K562 (cell line): ENCODE measurements at regions not wholly inside any gene's neighbourhood (a gene's known extent, or its start where the extent isn't known, plus 50 kb on each side); places are given as distances from the start of the nearest gene placed in this dataset.

Source experiments
- ATAC-seq: fragments of 200-7000 bp; cut with Tn5 transposase; 3 replicates; pipeline ENCODE4 v1.9.1; 2020; ENCODE audit warnings: moderate library complexity
- BruUV-seq: library from RNA; stranded (reverse); fragments of 400-500 nt; replicated peaks from 2 replicates; lab custom pipeline; 2021; lab: Mats Ljungman, UMichigan
- CTCF ChIA-PET: fragments of 300-600 bp; formaldehyde crosslinking; extraction: SDS; loops from one replicate; lab custom pipeline; 2021; ENCODE audit warnings: low intra/inter-chr PET ratio; lab: Yijun Ruan, JAX
- POLR2A ChIA-PET: fragments of 300-600, 350-650 bp; sonication (Branson Sonifier 250); formaldehyde crosslinking; extraction: SDS; loops from one replicate; lab custom pipeline; 2021; ENCODE audit warnings: antibody characterized with exemption, inconsistent platforms; lab: Yijun Ruan, JAX
- DNase-seq, 4 experiments: peaks; one replicate each; pipeline versions ENCODE4 v3.0.0 to v3.0.0-alpha.2; 2011 to 2018; ENCODE audit warnings: low spot score in 3 of 4, mixed read lengths in 3 of 4; ENCODE audit errors: extremely low read depth in 1 of 4
- FAIRE-seq: peaks from 2 replicates; lab custom pipeline; 2011; peaks lifted over from hg19 to GRCh38; lab: Jason Lieb, UNC
- H2AFZ ChIP-seq: 2 replicates; pipeline ENCODE4 v1.6.0; 2011; ENCODE audit warnings: low read depth, low read length, control low read depth, inconsistent platforms
- H3K27ac ChIP-seq: fragments of 200-600 bp; 3 replicates; pipeline ENCODE4 v1.8.0; 2011; ENCODE audit warnings: low read depth, mild to moderate bottlenecking, control low read depth, inconsistent platforms, low read length, moderate library complexity, mixed read lengths; ENCODE audit errors: extremely low read depth
- H3K27me3 ChIP-seq, 2 experiments: fragments of 300-600 bp in 1 of 2; 2 replicates in 1 of 2; 3 replicates in 1 of 2; pipeline versions ENCODE4 v1.6.0 to v1.8.0; 2011; ENCODE audit warnings: inconsistent platforms in 2 of 2, low read length in 2 of 2, mild to moderate bottlenecking in 1 of 2, mixed read lengths in 1 of 2, moderate library complexity in 1 of 2; ENCODE audit not compliant: control insufficient read depth in 2 of 2, insufficient read depth in 2 of 2
- H3K36me3 ChIP-seq: fragments of 300-600 bp; 3 replicates; pipeline ENCODE4 v1.8.0; 2011; ENCODE audit warnings: mild to moderate bottlenecking, low read length, inconsistent platforms; ENCODE audit not compliant: control insufficient read depth, insufficient read depth
- H3K4me1 ChIP-seq, 2 experiments: fragments of 200-600 bp in 1 of 2; replicated peaks in 1 of 2; 2 replicates in 1 of 2; 3 replicates in 1 of 2; pipeline versions ENCODE4 v1.5.1 to v1.8.0; 2011; ENCODE audit warnings: inconsistent platforms in 2 of 2, low read length in 2 of 2, mild to moderate bottlenecking in 1 of 2, mixed read lengths in 1 of 2, moderate library complexity in 1 of 2; ENCODE audit not compliant: control insufficient read depth in 2 of 2, insufficient read depth in 2 of 2
- H3K4me2 ChIP-seq: 2 replicates; pipeline ENCODE4 v1.6.1; 2011; ENCODE audit warnings: low read length, control low read depth, inconsistent platforms, mixed read lengths; ENCODE audit not compliant: insufficient read depth
- H3K4me3 ChIP-seq: fragments of 200-600 bp; sonication (generic), shearing (Covaris generic); 2 replicates; pipeline ENCODE4 v1.5.1; 2016; ENCODE audit warnings: control low read depth, inconsistent platforms
- H3K79me2 ChIP-seq: fragments of 200-600 bp; 3 replicates; pipeline ENCODE4 v1.8.0; 2011; ENCODE audit warnings: low read length, inconsistent platforms; ENCODE audit not compliant: control insufficient read depth, insufficient read depth
- H3K9ac ChIP-seq, 2 experiments: 2 replicates each; pipeline versions ENCODE4 v1.6.0 to v1.6.1; 2011; ENCODE audit warnings: low read depth in 2 of 2, low read length in 2 of 2, control low read depth in 1 of 2, inconsistent platforms in 1 of 2, mild to moderate bottlenecking in 1 of 2, mixed read lengths in 1 of 2; ENCODE audit not compliant: insufficient read depth in 1 of 2
- H3K9me1 ChIP-seq: one replicate; pipeline ENCODE4 v1.6.0; 2011; ENCODE audit warnings: inconsistent platforms, mild to moderate bottlenecking, low read length, moderate library complexity; ENCODE audit not compliant: control insufficient read depth, insufficient read depth
- H3K9me3 ChIP-seq: replicated peaks from 2 replicates; pipeline ENCODE4 v1.5.1; 2011; ENCODE audit warnings: low read depth, low read length, inconsistent platforms; ENCODE audit not compliant: control insufficient read depth, insufficient read depth
- H4K20me1 ChIP-seq: replicated peaks from 2 replicates; pipeline ENCODE4 v1.6.1; 2011; ENCODE audit warnings: low read length, inconsistent platforms, mixed read lengths; ENCODE audit not compliant: control insufficient read depth, insufficient read depth
- CHD4 ChIP-seq: fragments of 200-600 bp; sonication (generic); IDR thresholded peaks from 3 replicates; pipeline ENCODE4 v1.6.1; 2012; ENCODE audit warnings: low read depth, mild to moderate bottlenecking, mixed read lengths, low read length, inconsistent platforms; ENCODE audit not compliant: insufficient read depth, insufficient replicate concordance, poor library complexity, severe bottlenecking
- ZNF165 ChIP-seq: fragments of 250-450 bp; sonication (Bioruptor Pico); IDR thresholded peaks from 2 replicates; pipeline ENCODE4 v1.4.0; 2020; ENCODE audit warnings: borderline replicate concordance
- WGBS: fragments of 100-300 bp; shearing (Covaris generic); methylation state at CpG from one replicate; pipeline ENCODE4 v1.1.6; 2016; ENCODE audit warnings: low coverage, mixed read lengths; ENCODE audit not compliant: insufficient coverage; ENCODE audit errors: missing lambda C conversion rate; 5-methylcytosine and 5-hydroxymethylcytosine counted together
- in situ Hi-C: fragments of 300-500 bp; cut with MboI; formaldehyde crosslinking; loops from 4 replicates; pipeline ENCODE4 v1.15.0; 2018; ENCODE audit warnings: inconsistent platforms, mixed read lengths
- intact Hi-C: fragments of 100-400 bp; cut with micrococcal nuclease; formaldehyde crosslinking; loops from 2 replicates; pipeline ENCODE4 v1.14.2; 2022
- TF ChIP-seq, protein P1 (sequence below), 2 experiments: fragments of 150-350 bp in 1 of 2; IDR thresholded peaks; 2 replicates each; pipeline ENCODE4 v1.6.1; 2012 to 2016; ENCODE audit warnings: low read depth in 2 of 2, low read length in 2 of 2, mild to moderate bottlenecking in 1 of 2, moderate library complexity in 1 of 2

DNA sequence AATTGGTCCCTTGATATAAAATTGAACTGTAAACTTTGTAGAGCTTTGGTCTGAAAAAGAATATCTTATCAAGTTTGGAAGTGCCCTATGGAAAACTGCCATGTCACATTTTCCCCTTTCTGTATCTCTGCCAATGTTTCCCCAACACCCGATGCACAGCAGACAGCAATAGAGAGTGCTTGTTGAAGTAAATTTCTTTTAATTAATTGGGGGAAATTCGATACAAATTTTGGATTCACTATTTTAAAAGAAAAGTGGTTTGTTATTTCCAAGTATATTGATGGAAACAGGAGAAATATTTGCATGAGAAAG lies 208.1 kb downstream of the OGFRL1 start:
- Histone ChIP-seq H3K4me1 (no peaks in the 10 kb centered on the region), H3K9me3 (no peaks in the 10 kb centered on the region), H3K36me3 (no peaks in the 10 kb centered on the region), H3K27ac (no peak overlapping the region), H4K20me1 (no peaks in the 10 kb centered on the region), H3K9me1 (no peaks in the 10 kb centered on the region), H2AFZ (no peak overlapping the region), H3K4me2 (no peak overlapping the region), H3K79me2 (no peaks in the 10 kb centered on the region), H3K9ac (no peak overlapping the region), H3K27me3 (no peaks in the 10 kb centered on the region), H3K4me3 (no peak overlapping the region)
- BruUV-seq, result no TSS peak
- no peak for DNase-seq
- ChIA-PET POLR2A (no interaction called here), CTCF (no interaction called here)
- intact Hi-C loops, result no loop called here
- no peak for ATAC-seq
- TF ChIP-seq, protein P1, sequence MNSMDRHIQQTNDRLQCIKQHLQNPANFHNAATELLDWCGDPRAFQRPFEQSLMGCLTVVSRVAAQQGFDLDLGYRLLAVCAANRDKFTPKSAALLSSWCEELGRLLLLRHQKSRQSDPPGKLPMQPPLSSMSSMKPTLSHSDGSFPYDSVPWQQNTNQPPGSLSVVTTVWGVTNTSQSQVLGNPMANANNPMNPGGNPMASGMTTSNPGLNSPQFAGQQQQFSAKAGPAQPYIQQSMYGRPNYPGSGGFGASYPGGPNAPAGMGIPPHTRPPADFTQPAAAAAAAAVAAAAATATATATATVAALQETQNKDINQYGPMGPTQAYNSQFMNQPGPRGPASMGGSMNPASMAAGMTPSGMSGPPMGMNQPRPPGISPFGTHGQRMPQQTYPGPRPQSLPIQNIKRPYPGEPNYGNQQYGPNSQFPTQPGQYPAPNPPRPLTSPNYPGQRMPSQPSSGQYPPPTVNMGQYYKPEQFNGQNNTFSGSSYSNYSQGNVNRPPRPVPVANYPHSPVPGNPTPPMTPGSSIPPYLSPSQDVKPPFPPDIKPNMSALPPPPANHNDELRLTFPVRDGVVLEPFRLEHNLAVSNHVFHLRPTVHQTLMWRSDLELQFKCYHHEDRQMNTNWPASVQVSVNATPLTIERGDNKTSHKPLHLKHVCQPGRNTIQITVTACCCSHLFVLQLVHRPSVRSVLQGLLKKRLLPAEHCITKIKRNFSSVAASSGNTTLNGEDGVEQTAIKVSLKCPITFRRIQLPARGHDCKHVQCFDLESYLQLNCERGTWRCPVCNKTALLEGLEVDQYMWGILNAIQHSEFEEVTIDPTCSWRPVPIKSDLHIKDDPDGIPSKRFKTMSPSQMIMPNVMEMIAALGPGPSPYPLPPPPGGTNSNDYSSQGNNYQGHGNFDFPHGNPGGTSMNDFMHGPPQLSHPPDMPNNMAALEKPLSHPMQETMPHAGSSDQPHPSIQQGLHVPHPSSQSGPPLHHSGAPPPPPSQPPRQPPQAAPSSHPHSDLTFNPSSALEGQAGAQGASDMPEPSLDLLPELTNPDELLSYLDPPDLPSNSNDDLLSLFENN (IDR thresholded peaks at IDR 0.05; ENCODE audit: low read depth in 2 of 2, low read length in 2 of 2), result no peak
- TF ChIP-seq ZNF165 (CRISPR knock-in tag), result no peak
- TF ChIP-seq CHD4, result no peak
- no peak for FAIRE-seq
- in situ Hi-C loops, result no loop called here
- WGBS, result 4% methylated on average over 2 of the region's 2 CpGs
